HG03521 (cell line): ENCODE measurements at regions not wholly inside any gene's neighbourhood (a gene's known extent, or its start where the extent isn't known, plus 50 kb on each side); places are given as distances from the start of the nearest gene placed in this dataset.

Experiments used
- ATAC-seq: cut with Tn5 transposase; IDR thresholded peaks from one replicate; pipeline ENCODE4 v1.9.1; 2021; ENCODE audit warnings: mild to moderate bottlenecking, moderate library complexity; ENCODE audit not compliant: unreplicated experiment

GRCh38 chr10:6888434-6888833, 308.4 kb upstream of the PRKCQ start:
- ATAC-seq, result no peak

DNA sequence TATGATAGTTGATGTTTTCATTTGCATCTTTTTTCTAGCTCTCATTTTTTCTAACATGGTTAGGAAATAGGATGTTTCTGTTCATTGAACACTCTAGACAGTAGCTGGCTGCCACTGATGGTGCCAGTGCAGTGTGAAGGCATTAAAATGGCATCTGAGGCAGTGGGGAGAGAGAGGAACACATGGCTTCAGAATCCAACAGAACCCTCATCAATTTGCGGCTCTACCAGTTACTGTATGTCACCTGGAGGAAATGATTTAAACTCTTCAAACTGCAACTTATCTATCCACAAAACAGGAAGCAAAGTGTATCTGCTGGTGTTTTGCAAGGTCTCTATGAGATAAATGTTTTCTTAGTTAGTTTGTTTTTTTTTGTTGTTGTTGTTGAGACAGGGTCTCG, 305.2 kb upstream of the PRKCQ start:
- ATAC-seq, result no peak

GRCh38 chr10:6881987-6882386, 301.9 kb upstream of the PRKCQ start:
- ATAC-seq, result no peak

DNA sequence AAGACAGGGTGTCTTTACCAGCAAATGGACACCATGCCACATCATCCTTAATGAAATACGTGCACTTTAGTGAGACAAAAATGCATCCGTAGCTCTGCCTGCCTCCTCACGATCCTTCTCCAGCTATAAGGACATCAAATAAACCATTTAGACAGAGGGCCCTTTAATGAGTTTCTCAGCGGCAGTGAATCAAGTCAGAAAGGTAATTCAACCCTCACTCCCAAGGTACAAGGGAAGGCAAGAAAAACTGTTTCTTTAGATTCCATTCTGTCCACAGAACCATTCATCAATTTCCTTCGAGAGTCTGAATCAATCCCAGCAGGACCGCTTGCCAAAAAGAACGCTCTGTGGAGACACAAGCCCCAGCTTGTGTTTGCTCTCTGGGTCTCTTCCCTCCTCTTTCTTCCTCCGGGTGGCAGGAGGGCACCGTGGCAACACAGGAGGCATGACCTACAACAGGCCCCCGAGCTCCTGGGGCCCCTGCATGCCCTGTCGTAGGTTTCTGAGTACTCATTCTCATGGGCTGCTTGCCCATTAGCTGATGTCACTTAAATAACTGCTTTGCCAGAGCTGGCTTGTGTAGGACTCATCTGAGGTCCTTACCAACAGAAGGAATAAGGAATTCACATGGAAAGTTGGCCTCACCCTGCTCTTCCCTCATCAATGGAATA, 297.8 kb upstream of the PRKCQ start:
- no peak for ATAC-seq

GRCh38 chr10:6877336-6877721, 297.3 kb upstream of the PRKCQ start:
- ATAC-seq, result no peak

DNA sequence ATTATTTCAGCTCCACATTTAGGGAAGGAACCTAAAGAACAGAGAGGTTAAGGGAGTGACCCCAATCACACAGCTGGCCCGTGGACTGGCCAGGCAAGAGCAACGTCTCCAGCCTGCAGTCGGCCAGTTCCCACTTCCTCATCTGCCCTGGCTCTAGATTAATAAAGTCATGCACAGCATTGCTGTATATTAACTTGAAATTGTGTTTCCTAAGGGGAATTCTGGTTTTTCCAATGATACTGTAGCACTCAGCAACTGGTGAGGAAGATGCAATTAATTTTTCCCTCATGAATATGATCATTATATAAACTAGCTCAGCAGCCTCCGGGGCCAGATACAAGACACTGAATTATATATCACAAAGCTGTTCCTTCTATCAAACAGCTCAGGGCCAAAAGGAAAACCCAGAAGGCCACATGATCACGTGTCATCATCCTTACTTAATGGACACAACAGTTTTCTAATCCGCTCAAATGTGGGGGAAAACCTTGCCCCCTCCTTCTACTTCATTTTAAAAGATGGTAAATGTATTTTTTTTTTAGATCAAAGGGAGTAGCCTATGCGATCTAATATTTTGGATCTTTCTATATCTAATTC, 295.3 kb upstream of the PRKCQ start:
- no peak for ATAC-seq

GRCh38 chr10:6871128-6871527, 291.1 kb upstream of the PRKCQ start:
- ATAC-seq, result no peak

- no peak for ATAC-seq
These were observed 288.1 kb upstream of the PRKCQ start for GRCh38 chr10:6868036-6868725.

DNA sequence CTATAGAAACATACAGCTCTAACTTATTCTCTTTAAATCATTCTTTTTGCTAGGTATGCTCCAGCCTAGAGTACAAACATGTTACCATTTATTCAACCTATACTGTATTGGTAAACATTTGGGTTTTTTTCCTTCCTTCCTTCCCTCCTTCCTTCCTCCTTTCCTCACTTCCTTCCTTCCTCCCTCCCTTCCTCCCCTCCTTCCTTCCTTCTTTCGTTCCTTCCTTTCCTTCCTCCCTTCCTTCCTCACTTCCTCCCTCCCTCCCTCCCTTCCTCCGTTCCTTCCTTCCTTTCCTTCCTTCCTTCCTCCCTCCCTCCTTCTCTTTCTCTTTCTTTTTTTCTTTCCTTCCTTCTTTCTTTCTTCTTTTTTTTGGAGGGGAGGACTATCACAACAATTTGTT, 286.7 kb upstream of the PRKCQ start:
- ATAC-seq, result no peak

DNA sequence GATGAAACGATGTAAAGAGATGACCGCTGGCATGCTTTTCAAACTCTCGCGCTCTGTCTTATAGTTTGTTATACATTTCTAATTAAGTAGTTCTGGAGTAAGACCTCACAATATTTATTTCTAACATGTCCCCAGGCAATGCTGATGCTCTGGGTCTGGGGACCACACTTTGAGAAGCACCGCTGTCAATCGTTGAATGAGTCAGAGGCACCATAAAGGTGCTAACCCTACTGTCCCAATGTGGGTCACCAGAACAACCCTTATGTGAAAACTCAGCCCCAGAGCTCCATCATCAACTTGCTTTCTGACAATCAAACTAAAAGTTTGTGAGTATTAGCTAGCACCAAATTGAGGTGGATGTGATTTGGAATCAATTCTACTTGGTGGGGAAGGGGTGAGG, 284.1 kb upstream of the PRKCQ start:
- ATAC-seq, result no peak

DNA sequence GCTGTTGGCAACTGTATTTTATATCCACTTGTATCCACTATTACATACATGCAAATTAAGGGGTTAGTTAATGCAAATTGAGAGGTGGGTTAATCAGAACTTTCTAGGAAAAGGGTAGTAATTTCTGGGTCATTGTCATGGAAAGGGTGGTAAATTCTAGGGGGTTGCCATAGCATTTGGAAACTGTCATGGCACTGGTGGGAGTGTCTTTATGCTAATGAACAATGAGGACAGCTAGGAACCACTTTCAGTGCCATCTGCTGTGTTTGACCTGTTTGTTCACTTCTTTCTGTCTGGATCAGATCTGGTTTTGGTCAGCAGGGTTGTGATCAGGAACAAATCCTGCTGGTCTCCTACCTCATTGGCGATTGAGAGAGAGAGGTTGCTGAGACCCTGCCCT, 283.3 kb upstream of the PRKCQ start:
- no peak for ATAC-seq

GRCh38 chr10:6850452-6850851, 270.4 kb upstream of the PRKCQ start:
- ATAC-seq, result no peak

GRCh38 chr10:6847561-6847960, 267.5 kb upstream of the PRKCQ start:
- ATAC-seq, result no peak

DNA sequence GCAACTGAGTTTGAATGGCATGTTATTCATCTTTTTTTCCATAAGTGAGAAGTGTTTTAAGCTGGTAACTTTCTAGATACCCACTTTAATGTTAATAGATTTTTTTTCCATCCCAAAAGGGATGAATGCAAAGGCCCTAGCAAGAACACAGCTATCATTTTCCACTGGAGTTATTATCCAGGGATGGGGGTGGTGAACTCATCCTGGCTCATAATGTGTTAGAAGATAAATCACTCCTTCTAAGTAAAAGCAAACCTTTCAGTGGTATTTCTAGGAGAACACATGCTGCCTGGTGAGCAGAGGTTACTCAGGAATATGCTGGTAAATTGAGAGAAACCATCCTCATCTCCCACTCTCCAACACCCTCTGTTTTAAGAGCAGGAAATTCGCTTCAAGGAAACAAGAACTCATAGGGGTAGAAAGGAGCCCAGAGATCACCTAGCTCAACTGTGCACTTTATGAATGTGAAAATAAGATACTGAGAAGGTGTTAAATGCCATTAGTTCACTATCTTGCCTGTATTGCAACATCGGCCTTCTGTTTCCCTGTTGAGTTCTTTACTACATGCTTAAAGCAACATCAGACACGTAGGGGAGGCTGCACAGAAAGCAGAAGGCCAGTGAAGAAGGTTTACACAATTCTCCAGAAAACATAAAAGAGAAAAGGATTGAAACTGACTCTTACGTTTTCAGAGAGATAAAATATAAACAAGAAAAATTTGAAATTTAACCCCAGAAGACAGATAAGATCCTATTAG, 264.0 kb upstream of the PRKCQ start:
- ATAC-seq, result no peak

- ATAC-seq, result no peak
These were observed 263.4 kb upstream of the PRKCQ start for GRCh38 chr10:6843481-6843881.

DNA sequence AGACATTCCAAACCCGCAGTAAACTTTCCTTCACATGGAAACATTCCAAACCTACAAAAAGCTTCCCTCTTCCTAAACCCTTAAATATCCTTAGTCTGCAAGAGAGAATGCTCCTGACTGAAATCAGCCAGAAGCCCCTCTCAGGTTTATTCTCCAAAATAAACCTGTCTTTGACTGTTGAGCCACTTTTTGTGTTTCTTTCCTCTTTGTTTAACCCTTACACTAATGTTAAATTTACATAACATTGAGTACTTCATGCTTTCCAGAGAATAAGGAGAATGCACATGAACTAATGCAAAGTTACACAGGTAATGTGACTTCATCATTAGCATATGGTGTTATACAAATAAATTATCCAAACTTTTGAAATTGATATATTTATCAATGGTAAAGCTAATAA, 262.6 kb upstream of the PRKCQ start:
- ATAC-seq, result no peak

- ATAC-seq, result no peak
These were observed 261.7 kb upstream of the PRKCQ start for GRCh38 chr10:6841761-6842160.

DNA sequence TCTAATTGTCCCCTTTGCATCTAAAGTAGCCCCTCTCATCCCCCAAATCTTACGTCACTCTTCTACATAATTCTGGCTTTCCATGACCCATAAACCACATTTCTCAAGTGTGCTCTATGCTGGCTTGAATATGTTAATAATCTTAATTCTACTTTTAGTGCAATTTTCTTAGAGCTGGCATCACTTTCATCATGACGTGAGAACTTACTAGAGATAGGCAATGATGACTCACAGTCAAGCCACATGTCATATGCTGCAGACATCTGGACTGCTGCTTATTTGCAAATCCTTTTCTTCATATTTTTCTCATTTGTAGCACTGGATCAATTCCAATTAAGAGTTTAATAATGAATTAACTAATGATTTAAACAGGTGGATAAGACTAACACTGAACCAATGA, 260.7 kb upstream of the PRKCQ start:
- ATAC-seq, result no peak

DNA sequence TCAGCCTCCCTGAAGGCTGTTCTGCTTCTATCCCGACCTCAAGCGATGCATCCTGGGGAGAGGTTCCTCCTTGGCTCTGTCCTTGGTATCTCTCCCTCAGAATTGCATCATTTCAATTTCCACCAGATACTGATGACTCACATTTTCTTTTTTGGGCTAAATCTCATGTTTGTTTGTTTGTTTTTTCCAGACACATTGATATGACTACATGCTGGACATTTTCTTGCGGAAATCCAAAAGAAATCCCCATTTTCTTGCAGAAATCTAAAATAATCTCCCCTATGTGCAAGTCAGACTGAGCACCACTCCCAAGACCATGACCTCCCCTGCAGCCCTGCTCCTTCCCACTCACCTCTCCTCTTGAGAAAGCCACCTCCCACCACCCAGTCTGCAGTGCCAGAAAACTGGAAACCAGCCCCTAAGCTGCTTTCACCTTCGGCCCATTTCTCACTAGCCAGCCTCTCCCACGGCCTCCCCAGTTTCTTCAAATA, 260.2 kb upstream of the PRKCQ start:
- no peak for ATAC-seq

DNA sequence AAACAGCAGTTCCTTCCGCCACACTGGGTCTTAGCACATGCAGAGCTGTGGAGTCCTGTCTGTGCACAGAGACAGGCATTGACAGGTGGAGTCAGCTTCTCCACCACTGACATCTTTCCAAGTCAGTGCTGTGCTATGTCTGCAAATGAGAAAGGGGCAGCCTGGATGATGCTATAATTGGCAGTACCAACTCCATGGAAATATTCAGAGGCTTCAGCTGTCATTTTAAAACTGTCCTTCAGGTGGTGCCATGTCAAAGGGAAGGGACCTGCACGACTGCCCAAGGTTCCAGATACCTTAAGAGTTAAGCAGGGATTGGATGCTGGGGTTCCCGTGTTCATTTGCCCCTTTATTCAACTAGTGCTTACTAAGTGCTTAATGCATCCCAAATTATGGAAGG, 258.0 kb upstream of the PRKCQ start:
- ATAC-seq, result no peak

DNA sequence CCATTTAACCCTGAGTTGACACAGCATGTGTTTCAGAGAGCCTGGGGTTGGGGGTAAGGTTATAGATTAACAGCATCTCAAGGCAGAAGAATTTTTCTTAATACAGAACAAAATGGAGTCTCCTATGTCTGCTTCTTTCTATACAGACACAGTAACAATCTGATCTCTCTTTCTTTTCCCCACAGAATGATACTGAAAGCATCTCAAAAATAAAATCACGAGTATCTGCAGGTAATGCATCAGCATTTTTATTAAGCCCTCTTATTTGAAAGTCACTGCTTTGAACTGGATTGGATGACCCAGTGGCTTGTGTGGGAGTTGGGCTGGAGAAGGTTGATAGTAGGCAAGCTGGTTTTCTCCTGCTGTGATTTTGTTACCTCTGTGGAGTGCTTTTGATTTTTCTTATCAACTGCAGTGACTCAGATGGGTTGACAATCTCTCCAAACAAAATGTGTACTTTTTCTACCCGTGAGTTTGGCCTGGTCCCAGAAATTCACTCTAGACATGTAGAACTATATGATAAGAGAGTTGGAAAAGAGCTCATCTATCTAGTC, 253.5 kb upstream of the PRKCQ start:
- ATAC-seq, result no peak
